Right lobe of liver (tissue), 4 donors: ENCODE measurements at regions not wholly inside any gene's neighbourhood (a gene's known extent, or its start where the extent isn't known, plus 50 kb on each side); places are given as distances from the start of the nearest gene placed in this dataset.

Source experiments
- POLR2A ChIP-seq: fragments of 450-650 bp; IDR thresholded peaks from one replicate; pipeline ENCODE4 v1.6.1; 2017; ENCODE audit warnings: antibody characterized with exemption, mild to moderate bottlenecking
- TF ChIP-seq, protein P1 (sequence below), 4 donors: fragments of 200-600 bp in 3 of 4; fragments of 450-650 bp in 1 of 4; IDR thresholded peaks; one replicate each; pipeline versions ENCODE4 v1.5.1 to v1.8.0; 2016 to 2022; ENCODE audit warnings: antibody characterized with exemption in 4 of 4, mild to moderate bottlenecking in 2 of 4
- donor health status: DM: no; HTN: no; CAD: no.
- donor health status: DM: no; HTN: no; CAD: no.
- donor health status: DM: no; HTN: yes; CAD: no.

DNA sequence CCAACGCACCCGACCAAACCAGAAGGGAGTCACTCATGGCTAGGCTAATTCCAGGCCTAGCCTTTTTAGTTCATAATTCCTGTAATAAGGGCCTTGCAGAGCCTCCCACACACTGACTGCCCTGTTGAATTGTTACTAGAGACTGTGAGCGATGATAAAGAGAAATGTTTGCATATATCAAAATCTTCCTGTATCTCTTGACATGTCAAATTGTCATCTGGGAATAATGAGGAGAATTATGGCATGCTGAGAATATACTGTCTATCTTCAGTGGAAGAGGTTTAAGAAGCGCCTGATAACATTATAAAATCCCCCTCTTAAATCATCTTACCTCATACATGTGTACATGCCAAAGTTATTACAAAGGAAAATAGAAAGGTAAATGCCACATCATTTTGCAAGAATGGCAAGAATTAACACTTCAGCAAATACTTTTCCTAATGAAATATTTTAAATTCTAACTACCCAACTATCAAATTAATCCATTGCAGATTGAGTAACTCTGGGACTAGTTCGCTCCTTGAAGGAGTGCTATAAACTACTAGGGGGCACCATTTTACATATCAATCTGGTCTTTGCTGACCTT lies 144.1 kb downstream of the CENPF start:
- TF ChIP-seq, protein P1, sequence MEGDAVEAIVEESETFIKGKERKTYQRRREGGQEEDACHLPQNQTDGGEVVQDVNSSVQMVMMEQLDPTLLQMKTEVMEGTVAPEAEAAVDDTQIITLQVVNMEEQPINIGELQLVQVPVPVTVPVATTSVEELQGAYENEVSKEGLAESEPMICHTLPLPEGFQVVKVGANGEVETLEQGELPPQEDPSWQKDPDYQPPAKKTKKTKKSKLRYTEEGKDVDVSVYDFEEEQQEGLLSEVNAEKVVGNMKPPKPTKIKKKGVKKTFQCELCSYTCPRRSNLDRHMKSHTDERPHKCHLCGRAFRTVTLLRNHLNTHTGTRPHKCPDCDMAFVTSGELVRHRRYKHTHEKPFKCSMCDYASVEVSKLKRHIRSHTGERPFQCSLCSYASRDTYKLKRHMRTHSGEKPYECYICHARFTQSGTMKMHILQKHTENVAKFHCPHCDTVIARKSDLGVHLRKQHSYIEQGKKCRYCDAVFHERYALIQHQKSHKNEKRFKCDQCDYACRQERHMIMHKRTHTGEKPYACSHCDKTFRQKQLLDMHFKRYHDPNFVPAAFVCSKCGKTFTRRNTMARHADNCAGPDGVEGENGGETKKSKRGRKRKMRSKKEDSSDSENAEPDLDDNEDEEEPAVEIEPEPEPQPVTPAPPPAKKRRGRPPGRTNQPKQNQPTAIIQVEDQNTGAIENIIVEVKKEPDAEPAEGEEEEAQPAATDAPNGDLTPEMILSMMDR (IDR thresholded peaks at IDR 0.05), result no peak
- TF ChIP-seq POLR2A, result no peak
